Muscle layer of colon (tissue), 2 donors: ENCODE measurements at regions not wholly inside any gene's neighbourhood (a gene's known extent, or its start where the extent isn't known, plus 50 kb on each side); places are given as distances from the start of the nearest gene placed in this dataset.
A peak's percentile ranks its signal among the peaks of the same experiment; 100 is the strongest.
"Not testable (repeated sequence)": the region's sequence is repeated elsewhere in the genome, so short reads cannot be mapped to it uniquely, and the experiment has no call there.

Source experiments
- H3K27ac ChIP-seq: one replicate; pipeline ENCODE4 v1.7.0; 2013; ENCODE audit warnings: low read depth, mild to moderate bottlenecking, low read length, moderate library complexity
- H3K27me3 ChIP-seq, 2 donors: one replicate each; pipeline ENCODE4 v1.7.0; 2013; ENCODE audit warnings: low read length in 2 of 2, mild to moderate bottlenecking in 2 of 2; ENCODE audit not compliant: insufficient read depth in 2 of 2, control insufficient read depth in 1 of 2
- H3K36me3 ChIP-seq: one replicate; pipeline ENCODE4 v1.7.0; 2013; ENCODE audit warnings: mild to moderate bottlenecking, low read length; ENCODE audit not compliant: insufficient read depth
- H3K4me1 ChIP-seq: one replicate; pipeline ENCODE4 v1.7.0; 2013; ENCODE audit warnings: mild to moderate bottlenecking, low read length; ENCODE audit not compliant: insufficient read depth
- H3K4me3 ChIP-seq, 2 donors: one replicate each; pipeline ENCODE4 v1.7.0; 2013; ENCODE audit warnings: low read length in 2 of 2, low read depth in 1 of 2, mild to moderate bottlenecking in 1 of 2, moderate library complexity in 1 of 2
- H3K9ac ChIP-seq: one replicate; pipeline ENCODE4 v1.7.0; 2013; ENCODE audit warnings: low read length
- H3K9me3 ChIP-seq: one replicate; pipeline ENCODE4 v1.7.0; 2013; ENCODE audit warnings: mild to moderate bottlenecking, low read length
- donor health status: abdominal sarcoma.
- donor health status: Adenocarcinoma of cecum.

DNA sequence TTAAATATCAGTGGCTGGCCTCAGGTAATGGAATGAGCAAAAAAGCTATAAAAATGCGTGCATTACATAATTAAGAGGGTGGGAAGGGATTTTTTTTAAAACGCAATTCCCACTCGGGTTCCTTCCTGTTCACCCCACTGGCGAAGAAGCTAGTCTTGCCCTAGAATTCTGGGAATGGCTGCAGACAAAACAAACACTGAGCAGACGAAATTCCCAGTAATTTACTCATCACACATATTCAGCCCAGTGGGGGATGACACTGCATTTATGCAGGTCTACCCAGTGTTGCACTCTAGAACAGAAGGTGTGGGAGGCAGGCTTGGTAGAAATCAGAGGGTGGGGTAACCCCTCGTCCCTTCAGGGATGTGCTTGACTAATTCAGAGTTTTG, 2695.0 kb upstream of the DEFB115 start:
- no peaks in the 10 kb centered on the region for H3K4me1 ChIP-seq
- no peak overlapping the region for H3K27ac ChIP-seq
- no peaks in the 10 kb centered on the region for H3K36me3 ChIP-seq
- no peaks in the 10 kb centered on the region for H3K27me3 ChIP-seq
- H3K4me3 ChIP-seq = no peak overlapping the region
- H3K9me3 ChIP-seq = no peaks in the 10 kb centered on the region
- H3K9ac ChIP-seq = no peak overlapping the region

DNA sequence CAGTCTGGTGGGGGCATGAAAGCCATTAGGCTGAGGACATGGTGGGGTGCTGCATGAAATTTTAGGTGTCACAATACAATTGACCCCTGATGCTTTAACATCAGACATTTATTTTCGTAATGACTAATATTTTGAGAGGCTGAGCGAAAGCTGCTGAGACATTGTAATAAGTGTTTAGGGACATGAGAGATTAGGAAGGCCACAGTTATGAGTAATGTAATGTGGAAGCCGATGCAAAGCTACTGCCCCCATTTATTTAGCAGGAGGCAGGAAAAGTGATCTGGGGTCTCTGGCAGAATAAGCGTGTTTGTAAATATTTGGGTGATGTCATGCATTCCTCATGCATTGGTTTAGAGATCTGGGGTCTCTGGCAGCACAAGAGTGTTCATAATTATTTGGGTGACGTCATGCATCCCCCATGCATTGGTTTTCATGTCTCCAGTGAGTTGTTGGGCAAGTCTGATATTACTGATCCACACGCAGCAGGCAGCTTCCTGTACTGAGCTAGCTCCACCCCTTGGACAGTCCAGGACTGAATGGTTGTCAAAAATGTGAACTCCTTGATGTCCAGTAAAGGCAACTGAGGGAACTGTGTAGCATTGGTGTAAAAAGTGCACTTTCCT, 2694.5 kb upstream of the DEFB115 start:
- H3K27ac ChIP-seq, H3K9me3 ChIP-seq, H3K36me3 ChIP-seq, H3K27me3 ChIP-seq, H3K4me1 ChIP-seq, H3K9ac ChIP-seq, H3K4me3 ChIP-seq: not testable (repeated sequence)

DNA sequence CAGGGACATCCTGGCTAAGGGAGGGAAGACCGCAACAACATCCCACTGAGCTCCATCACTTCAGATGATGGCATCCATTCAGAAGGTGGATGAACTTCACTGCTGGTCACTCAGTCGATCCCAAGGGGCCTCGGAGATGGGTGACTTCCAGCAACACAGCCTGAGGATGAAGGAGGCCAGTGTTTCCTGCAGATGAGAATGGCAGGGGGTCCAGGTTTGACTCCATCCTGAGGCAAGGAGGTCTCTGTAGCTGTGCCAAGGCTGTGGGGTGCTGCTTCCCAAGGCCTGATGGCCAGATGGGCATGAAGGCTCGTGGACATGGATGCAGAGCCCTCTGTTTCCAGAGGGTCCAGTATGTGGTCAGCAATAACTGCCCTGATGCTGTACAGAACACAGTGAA, 2693.4 kb upstream of the DEFB115 start:
- not testable (repeated sequence) for H3K27ac ChIP-seq, H3K9ac ChIP-seq, H3K9me3 ChIP-seq, H3K27me3 ChIP-seq, H3K4me1 ChIP-seq, H3K4me3 ChIP-seq, H3K36me3 ChIP-seq

DNA sequence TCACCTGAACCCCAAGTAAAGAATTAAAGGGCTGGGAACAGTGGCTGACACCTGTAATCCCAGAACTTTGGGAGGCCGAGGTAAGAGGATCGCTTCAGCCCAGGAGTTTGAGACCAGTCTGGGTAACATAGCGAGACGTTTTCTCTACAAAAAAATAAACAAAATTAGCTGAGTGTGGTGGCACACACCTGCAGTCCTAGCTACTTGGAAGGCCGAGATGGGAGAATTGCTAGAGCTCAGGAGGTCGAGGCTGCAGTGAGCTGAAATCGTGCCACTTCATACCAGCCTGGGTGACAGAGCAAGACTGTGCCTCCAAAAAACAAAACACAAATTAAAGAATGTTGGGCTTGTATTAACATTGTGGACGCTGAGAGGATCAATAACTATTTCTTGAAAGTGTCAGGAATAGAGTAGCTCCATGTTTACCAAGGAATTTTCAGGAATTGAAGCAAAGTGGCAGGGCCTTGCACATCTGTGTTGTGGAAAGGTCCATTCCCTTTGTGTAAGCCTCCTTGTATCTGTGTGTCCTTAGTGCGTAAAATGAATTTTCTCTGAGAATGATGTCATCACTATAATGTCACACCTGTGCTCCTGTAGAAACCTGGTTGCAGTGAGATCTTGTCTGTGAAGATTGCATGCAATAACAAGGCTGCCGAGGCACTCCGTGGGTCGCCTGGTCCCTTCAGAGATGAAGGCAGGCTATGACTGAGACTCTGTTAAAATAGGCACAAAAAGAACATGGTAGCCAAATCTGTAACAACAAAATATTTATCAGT, 2692.6 kb upstream of the DEFB115 start:
- H3K9me3 ChIP-seq, H3K27ac ChIP-seq, H3K9ac ChIP-seq, H3K4me1 ChIP-seq, H3K36me3 ChIP-seq, H3K27me3 ChIP-seq, H3K4me3 ChIP-seq: not testable (repeated sequence)

DNA sequence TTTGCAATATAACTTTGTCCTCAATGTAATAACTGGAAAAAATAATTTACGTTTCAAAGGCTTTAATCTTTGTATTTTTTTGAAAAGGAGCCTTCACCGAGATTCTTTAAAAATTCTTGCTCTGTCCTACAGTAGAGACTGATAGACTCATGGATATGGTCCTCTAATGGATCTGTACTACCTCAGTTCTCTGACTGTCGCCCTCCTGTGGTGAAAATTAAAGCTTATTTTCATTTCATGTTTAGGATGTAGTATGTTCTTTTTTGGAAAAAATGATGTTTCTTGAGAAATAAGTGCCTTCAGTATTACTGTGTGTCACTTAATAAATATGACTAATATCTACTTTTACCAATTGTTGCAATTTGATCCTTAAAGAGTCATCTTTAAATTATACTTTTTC, 2681.5 kb upstream of the DEFB115 start:
- H3K4me1 ChIP-seq, H3K9me3 ChIP-seq, H3K27me3 ChIP-seq, H3K27ac ChIP-seq, H3K4me3 ChIP-seq, H3K9ac ChIP-seq, H3K36me3 ChIP-seq: not testable (repeated sequence)

DNA sequence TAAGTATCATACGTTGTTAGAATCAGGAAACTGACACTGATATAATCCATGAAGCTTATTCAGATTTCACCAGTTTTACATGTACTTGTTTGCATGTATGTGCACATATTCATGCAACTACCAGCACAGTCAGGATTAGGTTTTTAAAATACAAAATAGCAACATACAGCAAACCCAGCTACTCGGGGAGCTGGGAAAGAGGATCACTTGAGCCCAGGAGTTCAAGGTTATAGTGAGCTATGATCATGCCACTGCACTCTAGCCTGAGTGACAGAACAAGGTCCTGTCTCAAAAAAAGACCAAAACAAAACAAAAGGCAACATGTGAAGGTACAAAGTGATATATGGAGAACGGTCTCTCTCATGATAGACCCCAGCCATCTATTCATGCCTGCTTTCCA, 2665.8 kb upstream of the DEFB115 start:
- H3K4me1 ChIP-seq, H3K36me3 ChIP-seq, H3K27me3 ChIP-seq, H3K27ac ChIP-seq, H3K9ac ChIP-seq, H3K9me3 ChIP-seq, H3K4me3 ChIP-seq: not testable (repeated sequence)

DNA sequence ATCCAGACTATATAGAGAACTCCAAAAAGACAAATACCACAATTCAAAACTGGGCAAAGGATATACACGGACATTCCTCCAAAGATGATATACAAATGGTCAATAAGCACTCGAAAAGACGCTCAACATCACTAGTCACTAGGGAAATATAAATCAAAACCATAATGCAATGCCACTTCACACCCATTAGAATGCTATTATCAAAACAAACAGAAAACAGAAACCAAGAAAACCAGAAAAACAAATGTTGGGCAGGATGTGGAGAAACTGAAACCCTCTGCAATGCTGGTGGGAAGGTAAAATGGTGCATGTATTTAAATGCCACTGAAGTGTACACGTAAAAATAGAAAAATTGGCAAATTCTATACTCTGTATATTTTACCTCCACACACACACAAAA, 2664.1 kb upstream of the DEFB115 start:
- not testable (repeated sequence) for H3K4me1 ChIP-seq, H3K36me3 ChIP-seq, H3K9ac ChIP-seq, H3K9me3 ChIP-seq, H3K27me3 ChIP-seq, H3K27ac ChIP-seq, H3K4me3 ChIP-seq

DNA sequence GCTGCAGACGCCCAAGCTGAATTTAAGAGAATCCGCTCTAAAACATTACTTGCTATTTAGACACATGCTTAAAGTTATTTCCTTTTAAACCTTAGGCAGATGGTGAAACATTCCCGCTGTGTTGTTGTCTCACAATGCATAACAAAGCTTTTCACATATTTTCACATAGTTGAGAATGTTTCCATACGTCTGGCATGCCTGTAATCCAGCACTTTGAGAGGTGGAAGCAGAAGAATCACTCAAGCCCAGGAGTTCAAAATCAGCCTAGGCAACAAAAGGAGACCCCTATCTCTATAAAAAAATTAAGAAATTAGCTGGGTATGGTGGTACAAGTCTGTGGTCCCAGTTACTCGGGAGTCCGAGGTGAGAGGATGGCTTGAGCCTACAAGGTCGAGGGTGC, 2663.0 kb upstream of the DEFB115 start:
- H3K9ac ChIP-seq, H3K4me1 ChIP-seq, H3K4me3 ChIP-seq, H3K9me3 ChIP-seq, H3K27me3 ChIP-seq, H3K27ac ChIP-seq, H3K36me3 ChIP-seq: not testable (repeated sequence)

DNA sequence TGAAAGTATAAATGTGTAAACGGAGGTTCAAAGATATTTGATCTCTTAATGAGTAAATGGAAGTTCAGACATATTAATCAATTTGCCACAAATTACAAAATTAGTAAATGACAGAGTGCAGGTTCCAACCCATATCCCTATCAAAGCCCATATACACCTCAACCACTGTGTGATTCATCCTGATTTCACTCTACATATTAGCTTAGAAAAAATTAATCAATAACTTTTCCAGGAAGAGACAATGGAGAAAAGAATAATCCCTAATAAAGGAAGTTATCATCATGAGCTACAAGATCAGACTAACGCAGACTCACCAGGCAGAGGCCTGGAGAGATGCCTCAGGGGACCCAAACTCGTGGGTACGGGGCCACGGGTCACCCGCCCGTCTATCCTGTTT, 2655.5 kb upstream of the DEFB115 start:
- Histone ChIP-seq H3K4me3 (peak overlapping the region; percentile 61 to 64), H3K27ac (peak overlapping the region; percentile 4)
- not testable (repeated sequence) for H3K4me1 ChIP-seq, H3K9ac ChIP-seq, H3K36me3 ChIP-seq, H3K27me3 ChIP-seq, H3K9me3 ChIP-seq

DNA sequence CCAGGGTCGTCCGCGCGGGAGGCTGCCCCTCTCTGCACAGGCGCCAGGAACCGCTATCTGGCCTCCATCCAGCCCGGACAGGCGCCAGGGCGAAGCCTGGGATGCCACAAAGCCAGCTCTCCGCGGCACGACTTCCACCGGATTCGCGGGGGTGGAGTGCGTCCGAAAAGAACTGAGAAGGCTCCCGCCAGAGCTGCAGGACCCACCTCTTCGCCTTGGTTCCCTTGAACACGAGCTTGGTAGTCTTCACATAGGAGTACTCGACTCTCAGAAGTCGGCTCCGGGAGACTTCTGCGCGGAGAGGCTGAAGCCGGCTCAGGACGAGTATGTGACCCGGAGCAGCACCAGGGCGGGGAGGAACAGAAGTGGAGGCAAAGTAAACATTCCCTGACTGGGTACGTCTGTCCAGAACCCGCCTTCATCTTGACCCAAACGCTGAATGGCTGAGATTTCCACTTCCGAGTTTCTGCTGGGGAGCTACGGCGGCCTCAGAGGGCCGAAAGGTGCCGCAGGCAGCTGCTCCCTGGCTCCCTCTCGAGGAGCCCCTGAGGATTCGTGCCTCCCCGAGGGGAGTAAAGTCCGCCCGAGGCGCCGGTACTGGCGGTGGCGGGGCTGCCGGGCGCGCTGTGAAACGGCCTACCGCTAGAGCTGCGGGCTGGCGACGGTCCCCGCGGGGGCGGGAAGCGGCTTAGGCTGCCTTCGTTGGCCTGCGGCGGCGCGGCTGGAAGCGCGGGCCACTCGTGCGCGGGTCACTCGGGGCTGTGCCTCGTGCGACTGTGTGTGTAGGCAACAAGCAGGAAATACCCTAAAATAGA, 2654.9 kb upstream of the DEFB115 start:
- peak overlapping the region; percentile 61 to 64 for H3K4me3 ChIP-seq
- not testable (repeated sequence) for H3K36me3 ChIP-seq, H3K4me1 ChIP-seq, H3K9me3 ChIP-seq, H3K27me3 ChIP-seq, H3K9ac ChIP-seq
- H3K27ac ChIP-seq = peak overlapping the region; percentile 4

DNA sequence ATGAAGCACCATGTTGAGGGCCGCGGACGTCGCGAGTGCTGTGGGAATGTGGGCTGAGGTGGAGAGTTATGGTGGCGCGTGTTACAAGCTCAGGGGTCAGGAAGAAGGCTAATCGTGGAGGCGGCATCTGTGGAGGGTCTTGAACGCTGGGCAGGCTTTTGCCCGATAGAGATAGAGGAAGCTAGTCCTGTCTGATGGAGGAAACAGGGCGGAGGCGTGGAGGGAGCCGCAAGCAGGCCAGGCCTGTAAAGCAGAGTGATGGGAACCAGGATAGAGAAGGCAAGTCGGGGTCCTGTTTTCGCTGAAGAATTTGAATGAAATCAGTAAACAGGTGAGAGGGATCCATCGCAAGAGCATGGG, 2654.3 kb upstream of the DEFB115 start:
- H3K9ac ChIP-seq, H3K27me3 ChIP-seq, H3K9me3 ChIP-seq, H3K4me1 ChIP-seq, H3K27ac ChIP-seq, H3K36me3 ChIP-seq: not testable (repeated sequence)
- peak overlapping the region in 1 of 2 donors; percentile 64 for H3K4me3 ChIP-seq

DNA sequence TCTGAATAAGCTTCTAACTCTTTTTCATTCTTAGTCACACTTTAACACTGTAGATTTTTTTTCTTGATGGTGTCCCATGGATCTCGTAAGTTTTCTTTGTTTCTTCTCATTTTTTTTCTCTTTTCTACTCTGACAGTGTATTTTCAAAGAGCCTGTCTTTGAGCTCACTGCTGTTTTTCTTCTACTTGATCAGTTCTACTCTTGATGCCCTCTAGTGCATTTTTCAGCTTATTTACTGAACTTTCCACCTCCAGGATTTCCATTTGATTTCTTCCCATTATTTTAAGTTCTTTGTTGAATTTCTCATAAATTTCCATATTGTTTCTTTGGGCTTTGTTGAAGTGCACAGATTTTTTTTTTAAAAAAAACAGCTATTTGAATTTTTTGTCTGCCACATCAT, 2641.1 kb upstream of the DEFB115 start:
- H3K9me3 ChIP-seq = peaks cover 7% of the 10 kb centered on the region
- no peak overlapping the region for H3K27ac ChIP-seq
- no peak overlapping the region for H3K9ac ChIP-seq
- H3K36me3 ChIP-seq = no peaks in the 10 kb centered on the region
- H3K27me3 ChIP-seq = no peaks in the 10 kb centered on the region
- no peak overlapping the region for H3K4me3 ChIP-seq
- no peaks in the 10 kb centered on the region for H3K4me1 ChIP-seq
